ENCODE measurements at regions not wholly inside any gene's neighbourhood (a gene's known extent, or its start where the extent isn't known, plus 50 kb on each side); places are given as distances from the start of the nearest gene placed in this dataset.

DNA sequence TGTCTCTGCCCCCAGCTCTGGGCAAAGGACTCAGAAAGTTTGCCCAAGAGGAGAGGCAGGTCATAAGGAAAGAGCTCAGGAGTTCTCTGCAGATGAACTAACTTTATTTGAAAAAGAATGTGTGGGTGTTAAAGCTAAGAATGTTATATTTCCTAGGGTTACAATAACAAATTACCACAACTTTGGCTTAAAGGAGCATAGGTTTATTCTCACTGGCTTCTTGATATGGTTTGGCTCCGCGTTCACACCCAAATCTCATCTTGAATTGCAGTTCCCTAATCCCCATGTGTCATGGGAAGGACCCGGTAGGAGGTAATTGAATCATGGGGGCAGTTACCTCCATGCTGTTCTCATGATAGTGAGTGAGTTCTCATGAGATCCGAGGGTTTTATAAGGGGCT, 383.7 kb upstream of the CFAP20DC start:
- no peaks in the 10 kb centered on the region for H3K79me2 ChIP-seq (replicated peaks; ENCODE audit: insufficient read depth)
- H3K36me3 ChIP-seq (ENCODE audit: insufficient read depth) = no peaks in the 10 kb centered on the region
- H3K4me2 ChIP-seq = no peak overlapping the region
- Mint-ChIP-seq H3K27ac (no peak overlapping the region; the same call in 1 of the 2 replicates), H3K4me3 (no peak overlapping the region), H3K27me3 (ENCODE audit: insufficient read depth, low read depth, poor library complexity) (peaks cover 18% of the 10 kb centered on the region), H3K36me3 (ENCODE audit: low read depth) (no peaks in the 10 kb centered on the region), H3K9me3 (no peaks in the 10 kb centered on the region), H3K4me1 (no peaks in the 10 kb centered on the region)
- no peak for ATAC-seq
- no peak overlapping the region for H3K27ac ChIP-seq (ENCODE audit: low read depth)
- no peaks in the 10 kb centered on the region for H3K4me1 ChIP-seq (ENCODE audit: insufficient read depth)
- no peaks in the 10 kb centered on the region for H4K20me1 ChIP-seq (replicated peaks; ENCODE audit: insufficient read depth)
- H3K27me3 ChIP-seq (ENCODE audit: insufficient read depth) = peaks cover 31% of the 10 kb centered on the region
- no peak overlapping the region for H3K4me3 ChIP-seq
- H3F3A ChIP-seq (replicated peaks; ENCODE audit: low read depth) = no peaks in the 10 kb centered on the region
- H3K9me2 ChIP-seq (ENCODE audit: insufficient read depth) = no peaks in the 10 kb centered on the region
- TF ChIP-seq EZH2 (IDR thresholded peaks at IDR 0.05; ENCODE audit: low read depth, unreplicated experiment) = no peak
- TF ChIP-seq, protein P1, sequence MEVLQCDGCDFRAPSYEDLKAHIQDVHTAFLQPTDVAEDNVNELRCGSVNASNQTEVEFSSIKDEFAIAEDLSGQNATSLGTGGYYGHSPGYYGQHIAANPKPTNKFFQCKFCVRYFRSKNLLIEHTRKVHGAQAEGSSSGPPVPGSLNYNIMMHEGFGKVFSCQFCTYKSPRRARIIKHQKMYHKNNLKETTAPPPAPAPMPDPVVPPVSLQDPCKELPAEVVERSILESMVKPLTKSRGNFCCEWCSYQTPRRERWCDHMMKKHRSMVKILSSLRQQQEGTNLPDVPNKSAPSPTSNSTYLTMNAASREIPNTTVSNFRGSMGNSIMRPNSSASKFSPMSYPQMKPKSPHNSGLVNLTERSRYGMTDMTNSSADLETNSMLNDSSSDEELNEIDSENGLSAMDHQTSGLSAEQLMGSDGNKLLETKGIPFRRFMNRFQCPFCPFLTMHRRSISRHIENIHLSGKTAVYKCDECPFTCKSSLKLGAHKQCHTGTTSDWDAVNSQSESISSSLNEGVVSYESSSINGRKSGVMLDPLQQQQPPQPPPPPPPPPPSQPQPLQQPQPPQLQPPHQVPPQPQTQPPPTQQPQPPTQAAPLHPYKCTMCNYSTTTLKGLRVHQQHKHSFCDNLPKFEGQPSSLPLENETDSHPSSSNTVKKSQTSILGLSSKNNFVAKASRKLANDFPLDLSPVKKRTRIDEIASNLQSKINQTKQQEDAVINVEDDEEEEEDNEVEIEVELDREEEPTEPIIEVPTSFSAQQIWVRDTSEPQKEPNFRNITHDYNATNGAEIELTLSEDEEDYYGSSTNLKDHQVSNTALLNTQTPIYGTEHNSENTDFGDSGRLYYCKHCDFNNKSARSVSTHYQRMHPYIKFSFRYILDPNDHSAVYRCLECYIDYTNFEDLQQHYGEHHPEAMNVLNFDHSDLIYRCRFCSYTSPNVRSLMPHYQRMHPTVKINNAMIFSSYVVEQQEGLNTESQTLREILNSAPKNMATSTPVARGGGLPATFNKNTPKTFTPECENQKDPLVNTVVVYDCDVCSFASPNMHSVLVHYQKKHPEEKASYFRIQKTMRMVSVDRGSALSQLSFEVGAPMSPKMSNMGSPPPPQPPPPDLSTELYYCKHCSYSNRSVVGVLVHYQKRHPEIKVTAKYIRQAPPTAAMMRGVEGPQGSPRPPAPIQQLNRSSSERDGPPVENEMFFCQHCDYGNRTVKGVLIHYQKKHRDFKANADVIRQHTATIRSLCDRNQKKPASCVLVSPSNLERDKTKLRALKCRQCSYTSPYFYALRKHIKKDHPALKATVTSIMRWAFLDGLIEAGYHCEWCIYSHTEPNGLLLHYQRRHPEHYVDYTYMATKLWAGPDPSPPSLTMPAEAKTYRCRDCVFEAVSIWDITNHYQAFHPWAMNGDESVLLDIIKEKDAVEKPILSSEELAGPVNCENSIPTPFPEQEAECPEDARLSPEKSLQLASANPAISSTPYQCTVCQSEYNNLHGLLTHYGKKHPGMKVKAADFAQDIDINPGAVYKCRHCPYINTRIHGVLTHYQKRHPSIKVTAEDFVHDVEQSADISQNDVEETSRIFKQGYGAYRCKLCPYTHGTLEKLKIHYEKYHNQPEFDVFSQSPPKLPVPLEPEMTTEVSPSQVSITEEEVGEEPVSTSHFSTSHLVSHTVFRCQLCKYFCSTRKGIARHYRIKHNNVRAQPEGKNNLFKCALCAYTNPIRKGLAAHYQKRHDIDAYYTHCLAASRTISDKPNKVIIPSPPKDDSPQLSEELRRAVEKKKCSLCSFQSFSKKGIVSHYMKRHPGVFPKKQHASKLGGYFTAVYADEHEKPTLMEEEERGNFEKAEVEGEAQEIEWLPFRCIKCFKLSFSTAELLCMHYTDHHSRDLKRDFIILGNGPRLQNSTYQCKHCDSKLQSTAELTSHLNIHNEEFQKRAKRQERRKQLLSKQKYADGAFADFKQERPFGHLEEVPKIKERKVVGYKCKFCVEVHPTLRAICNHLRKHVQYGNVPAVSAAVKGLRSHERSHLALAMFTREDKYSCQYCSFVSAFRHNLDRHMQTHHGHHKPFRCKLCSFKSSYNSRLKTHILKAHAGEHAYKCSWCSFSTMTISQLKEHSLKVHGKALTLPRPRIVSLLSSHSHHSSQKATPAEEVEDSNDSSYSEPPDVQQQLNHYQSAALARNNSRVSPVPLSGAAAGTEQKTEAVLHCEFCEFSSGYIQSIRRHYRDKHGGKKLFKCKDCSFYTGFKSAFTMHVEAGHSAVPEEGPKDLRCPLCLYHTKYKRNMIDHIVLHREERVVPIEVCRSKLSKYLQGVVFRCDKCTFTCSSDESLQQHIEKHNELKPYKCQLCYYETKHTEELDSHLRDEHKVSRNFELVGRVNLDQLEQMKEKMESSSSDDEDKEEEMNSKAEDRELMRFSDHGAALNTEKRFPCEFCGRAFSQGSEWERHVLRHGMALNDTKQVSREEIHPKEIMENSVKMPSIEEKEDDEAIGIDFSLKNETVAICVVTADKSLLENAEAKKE (CRISPR knock-in tag; IDR thresholded peaks at IDR 0.05) = no peak
- no peak for TF ChIP-seq STAT1 (IDR thresholded peaks at IDR 0.05; ENCODE audit: unreplicated experiment)
- TF ChIP-seq ZNF331 (CRISPR knock-in tag; IDR thresholded peaks at IDR 0.05; ENCODE audit: low read depth) = no peak
- no peak for TF ChIP-seq ZNF114 (CRISPR knock-in tag; IDR thresholded peaks at IDR 0.05)
- no peak for TF ChIP-seq JUNB (IDR thresholded peaks at IDR 0.05; ENCODE audit: unreplicated experiment)
- no peak for TF ChIP-seq CREB1 (CRISPR knock-in tag; IDR thresholded peaks at IDR 0.05; ENCODE audit: low read depth)
- TF ChIP-seq, protein P2, sequence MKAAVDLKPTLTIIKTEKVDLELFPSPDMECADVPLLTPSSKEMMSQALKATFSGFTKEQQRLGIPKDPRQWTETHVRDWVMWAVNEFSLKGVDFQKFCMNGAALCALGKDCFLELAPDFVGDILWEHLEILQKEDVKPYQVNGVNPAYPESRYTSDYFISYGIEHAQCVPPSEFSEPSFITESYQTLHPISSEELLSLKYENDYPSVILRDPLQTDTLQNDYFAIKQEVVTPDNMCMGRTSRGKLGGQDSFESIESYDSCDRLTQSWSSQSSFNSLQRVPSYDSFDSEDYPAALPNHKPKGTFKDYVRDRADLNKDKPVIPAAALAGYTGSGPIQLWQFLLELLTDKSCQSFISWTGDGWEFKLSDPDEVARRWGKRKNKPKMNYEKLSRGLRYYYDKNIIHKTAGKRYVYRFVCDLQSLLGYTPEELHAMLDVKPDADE (IDR thresholded peaks at IDR 0.05) = no peak
- no peak for TF ChIP-seq POLR2AphosphoS5 (IDR thresholded peaks at IDR 0.05; ENCODE audit: low read depth)
- no peak for TF ChIP-seq EZH2phosphoT487 (IDR thresholded peaks at IDR 0.05; ENCODE audit: unreplicated experiment)
- TF ChIP-seq NANOG (IDR thresholded peaks at IDR 0.05; ENCODE audit: borderline replicate concordance) = no peak
- no peak overlapping the region for H2AFZ ChIP-seq
- DNase-seq (ENCODE audit: low spot score) = no peak
